ENCODE measurements at regions not wholly inside any gene's neighbourhood (a gene's known extent, or its start where the extent isn't known, plus 50 kb on each side); places are given as distances from the start of the nearest gene placed in this dataset.
A peak's percentile ranks its signal among the peaks of the same experiment; 100 is the strongest.

DNA sequence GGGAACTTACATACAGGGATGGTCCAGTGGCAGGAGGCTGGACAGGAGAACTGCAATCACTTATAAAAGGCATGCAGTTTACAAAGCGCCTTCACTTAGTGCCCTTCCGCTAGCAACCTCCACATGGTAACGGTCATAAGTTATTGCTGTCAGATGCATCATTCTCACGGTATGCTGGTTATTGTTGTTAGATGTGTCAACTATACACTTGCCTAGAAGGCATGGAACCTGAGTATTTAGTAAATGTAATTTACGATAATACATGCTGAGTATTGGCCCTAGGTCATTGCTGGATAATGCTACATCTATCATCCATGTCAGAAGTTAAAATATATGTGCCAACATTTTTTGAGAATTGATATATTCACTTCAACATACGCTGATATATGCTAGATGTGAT lies 155.1 kb upstream of the MBL2 start:
- TF ChIP-seq, protein P1, sequence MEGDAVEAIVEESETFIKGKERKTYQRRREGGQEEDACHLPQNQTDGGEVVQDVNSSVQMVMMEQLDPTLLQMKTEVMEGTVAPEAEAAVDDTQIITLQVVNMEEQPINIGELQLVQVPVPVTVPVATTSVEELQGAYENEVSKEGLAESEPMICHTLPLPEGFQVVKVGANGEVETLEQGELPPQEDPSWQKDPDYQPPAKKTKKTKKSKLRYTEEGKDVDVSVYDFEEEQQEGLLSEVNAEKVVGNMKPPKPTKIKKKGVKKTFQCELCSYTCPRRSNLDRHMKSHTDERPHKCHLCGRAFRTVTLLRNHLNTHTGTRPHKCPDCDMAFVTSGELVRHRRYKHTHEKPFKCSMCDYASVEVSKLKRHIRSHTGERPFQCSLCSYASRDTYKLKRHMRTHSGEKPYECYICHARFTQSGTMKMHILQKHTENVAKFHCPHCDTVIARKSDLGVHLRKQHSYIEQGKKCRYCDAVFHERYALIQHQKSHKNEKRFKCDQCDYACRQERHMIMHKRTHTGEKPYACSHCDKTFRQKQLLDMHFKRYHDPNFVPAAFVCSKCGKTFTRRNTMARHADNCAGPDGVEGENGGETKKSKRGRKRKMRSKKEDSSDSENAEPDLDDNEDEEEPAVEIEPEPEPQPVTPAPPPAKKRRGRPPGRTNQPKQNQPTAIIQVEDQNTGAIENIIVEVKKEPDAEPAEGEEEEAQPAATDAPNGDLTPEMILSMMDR (conservative IDR thresholded peaks at IDR 0.05), result no peak
- WGBS, 2 experiments (ENCODE audit: insufficient coverage in 1 of 2, insufficient read length in 1 of 2), result 89 to 98% methylated on average over 4 to 6 of the region's 6 CpGs
- Mint-ChIP-seq H3K27ac (no peak overlapping the region), H3K4me3 (no peak overlapping the region), H3K36me3 (ENCODE audit: low read depth) (no peaks in the 10 kb centered on the region), H3K9me3 (no peaks in the 10 kb centered on the region), H3K27me3 (ENCODE audit: insufficient read depth) (peaks cover 15% of the 10 kb centered on the region), H3K4me1 (peaks cover 12% of the 10 kb centered on the region)
- H3K9me3 ChIP-seq (ENCODE audit: control insufficient read depth, low read length), result peaks cover 5% of the 10 kb centered on the region
- H3K4me3 ChIP-seq (ENCODE audit: low read length), result no peak overlapping the region
- no peak overlapping the region for H3K9ac ChIP-seq (ENCODE audit: extremely low read depth, low read length, poor library complexity, severe bottlenecking)
- DNase-seq, result no peak
- no peak overlapping the region for H3K27ac ChIP-seq (ENCODE audit: low read depth, low read length)
- H3K27me3 ChIP-seq (ENCODE audit: control insufficient read depth, insufficient read depth, low read length, poor library complexity, severe bottlenecking), result peaks cover 35% of the 10 kb centered on the region
- no peaks in the 10 kb centered on the region for H3K36me3 ChIP-seq (ENCODE audit: control insufficient read depth, insufficient read depth, low read length)
- H3K4me1 ChIP-seq (ENCODE audit: control insufficient read depth, insufficient read depth, low read length), result no peaks in the 10 kb centered on the region

DNA sequence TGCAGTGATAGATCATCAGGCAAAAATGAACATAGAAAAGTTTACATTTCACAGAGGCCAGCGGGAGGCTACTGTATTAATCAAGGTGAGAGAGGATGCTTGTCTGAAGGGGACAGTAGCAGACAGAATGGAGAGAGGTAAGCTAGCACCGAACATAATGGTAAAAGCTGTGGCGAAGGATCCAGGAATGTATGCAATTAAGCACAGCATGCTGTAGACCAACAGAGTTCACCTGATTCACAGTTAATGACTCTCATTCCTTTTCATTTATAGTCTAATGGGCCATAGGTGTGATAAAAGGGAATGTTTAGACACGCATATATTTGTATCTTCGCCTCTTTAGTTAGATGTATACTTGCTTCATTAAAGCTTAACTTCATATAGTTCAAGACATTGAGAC lies 150.9 kb upstream of the MBL2 start:
- no peaks in the 10 kb centered on the region for H3K4me1 ChIP-seq (ENCODE audit: control insufficient read depth, insufficient read depth, low read length)
- H3K36me3 ChIP-seq (ENCODE audit: control insufficient read depth, insufficient read depth, low read length), result no peaks in the 10 kb centered on the region
- no peaks in the 10 kb centered on the region for H3K36me3 Mint-ChIP-seq (ENCODE audit: low read depth)
- H3K27me3 ChIP-seq (ENCODE audit: control insufficient read depth, insufficient read depth, low read length, poor library complexity, severe bottlenecking), result peaks cover 47% of the 10 kb centered on the region
- peak; percentile 64 for DNase-seq
- H3K9me3 Mint-ChIP-seq, result no peaks in the 10 kb centered on the region
- TF ChIP-seq, protein P1 (conservative IDR thresholded peaks at IDR 0.05), result no peak
- peaks cover 16% of the 10 kb centered on the region for H3K27me3 Mint-ChIP-seq (ENCODE audit: insufficient read depth)
- H3K27ac ChIP-seq (ENCODE audit: low read depth, low read length), result no peak overlapping the region
- H3K4me3 ChIP-seq (ENCODE audit: low read length), result no peak overlapping the region
- no peak overlapping the region for H3K9ac ChIP-seq (ENCODE audit: extremely low read depth, low read length, poor library complexity, severe bottlenecking)
- H3K4me1 Mint-ChIP-seq, result peaks cover 20% of the 10 kb centered on the region
- H3K9me3 ChIP-seq (ENCODE audit: control insufficient read depth, low read length), result peaks cover 5% of the 10 kb centered on the region
- H3K4me3 Mint-ChIP-seq, result no peak overlapping the region
- H3K27ac Mint-ChIP-seq, result no peak overlapping the region
- 40 to 57% methylated on average over 1 to 5 of the region's 5 CpGs for WGBS, 2 experiments (ENCODE audit: insufficient coverage in 1 of 2, insufficient read length in 1 of 2)

DNA sequence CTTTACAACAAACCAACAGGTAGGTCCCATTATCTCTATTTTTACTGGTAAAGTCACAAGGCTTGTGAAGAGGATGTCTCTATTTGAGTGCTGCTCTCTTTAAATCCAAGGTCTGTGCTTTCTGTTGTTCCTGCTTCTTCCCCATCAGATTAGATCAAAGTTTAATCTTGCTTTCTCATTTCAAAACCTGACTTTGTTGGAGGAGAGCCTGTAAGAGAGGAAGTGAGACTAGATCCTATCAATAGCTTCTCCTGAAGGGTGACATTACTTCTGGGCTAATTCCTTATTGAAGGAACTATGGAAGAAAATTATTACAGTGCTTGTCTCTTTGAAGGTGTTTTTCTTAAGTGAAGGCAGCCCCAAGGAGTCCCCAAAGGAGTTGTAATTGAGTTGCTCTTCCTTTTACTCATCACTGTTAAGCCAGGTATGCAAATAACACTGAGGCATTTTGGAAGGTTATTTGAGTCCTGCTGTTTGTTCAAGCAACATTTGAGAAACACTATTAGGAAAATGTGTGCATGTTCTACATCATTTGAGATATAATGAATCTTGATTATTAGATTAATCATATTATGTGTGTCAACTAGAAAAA lies 146.2 kb upstream of the MBL2 start:
- H3K27me3 Mint-ChIP-seq (ENCODE audit: insufficient read depth), result peaks cover 11% of the 10 kb centered on the region
- no peak overlapping the region for H3K4me3 ChIP-seq (ENCODE audit: low read length)
- no peak overlapping the region for H3K9ac ChIP-seq (ENCODE audit: extremely low read depth, low read length, poor library complexity, severe bottlenecking)
- no peak for DNase-seq
- TF ChIP-seq, protein P1 (conservative IDR thresholded peaks at IDR 0.05), result no peak
- H3K36me3 ChIP-seq (ENCODE audit: control insufficient read depth, insufficient read depth, low read length), result no peaks in the 10 kb centered on the region
- H3K4me1 ChIP-seq (ENCODE audit: control insufficient read depth, insufficient read depth, low read length), result no peaks in the 10 kb centered on the region
- peaks cover 27% of the 10 kb centered on the region for H3K27me3 ChIP-seq (ENCODE audit: control insufficient read depth, insufficient read depth, low read length, poor library complexity, severe bottlenecking)
- no peaks in the 10 kb centered on the region for H3K9me3 ChIP-seq (ENCODE audit: control insufficient read depth, low read length)
- peaks cover 23% of the 10 kb centered on the region for H3K4me1 Mint-ChIP-seq
- peak overlapping the region; percentile 41 for H3K27ac Mint-ChIP-seq
- no peaks in the 10 kb centered on the region for H3K36me3 Mint-ChIP-seq (ENCODE audit: low read depth)
- no peaks in the 10 kb centered on the region for H3K9me3 Mint-ChIP-seq
- no peak overlapping the region for H3K4me3 Mint-ChIP-seq
- H3K27ac ChIP-seq (ENCODE audit: low read depth, low read length), result no peak overlapping the region

Data from endodermal cell (in vitro differentiated cells).